Thyroid gland (tissue), 4 donors: ENCODE measurements at regions not wholly inside any gene's neighbourhood (a gene's known extent, or its start where the extent isn't known, plus 50 kb on each side); places are given as distances from the start of the nearest gene placed in this dataset.

ENCODE experiments used
- POLR2A ChIP-seq, 2 donors: fragments of 450-650 bp; IDR thresholded peaks; one replicate each; pipeline ENCODE4 v1.6.1; 2017; ENCODE audit warnings: antibody characterized with exemption in 2 of 2, mild to moderate bottlenecking in 2 of 2, moderate library complexity in 1 of 2
- TF ChIP-seq, protein P1 (sequence below), 6 experiments: fragments of 200-600 bp in 3 of 6; fragments of 450-650 bp in 3 of 6; sonication (generic) in 3 of 6; IDR thresholded peaks; one replicate each; pipeline ENCODE4 v1.5.1; 2016 to 2019; ENCODE audit warnings: antibody characterized with exemption in 6 of 6, mild to moderate bottlenecking in 2 of 6, inconsistent platforms in 1 of 6, moderate library complexity in 1 of 6

DNA sequence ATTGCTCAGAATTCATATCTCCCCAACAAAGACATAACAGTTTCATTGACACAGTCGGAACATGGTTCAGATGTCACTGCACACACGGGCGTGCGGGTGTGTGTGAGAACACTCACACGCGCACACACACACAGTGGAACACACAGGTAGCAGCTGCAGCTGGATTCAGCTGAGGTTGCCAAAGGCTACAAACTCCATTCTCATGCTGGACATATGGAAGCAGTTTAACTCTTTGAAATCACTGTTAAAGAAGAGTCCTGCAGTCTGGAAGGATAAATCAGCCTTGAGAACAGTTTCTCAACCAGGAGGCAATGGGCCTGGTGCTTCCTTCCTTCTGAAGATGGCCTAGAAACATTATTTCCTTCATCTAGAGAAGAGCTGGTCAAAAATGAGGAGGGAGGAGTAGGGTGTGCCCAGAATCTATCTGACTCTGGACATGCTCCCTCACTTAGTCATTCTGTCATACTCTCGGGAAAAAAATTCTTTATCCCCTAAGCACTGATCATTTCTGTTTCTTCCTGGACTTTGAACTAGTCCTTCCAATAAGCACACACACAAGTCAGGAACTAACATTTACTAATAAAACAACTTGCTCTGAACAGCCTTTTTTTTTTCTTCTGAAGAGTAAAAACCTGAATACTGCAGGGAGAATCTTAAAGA, 160.6 kb downstream of the ZDHHC21 start:
- TF ChIP-seq, protein P1, sequence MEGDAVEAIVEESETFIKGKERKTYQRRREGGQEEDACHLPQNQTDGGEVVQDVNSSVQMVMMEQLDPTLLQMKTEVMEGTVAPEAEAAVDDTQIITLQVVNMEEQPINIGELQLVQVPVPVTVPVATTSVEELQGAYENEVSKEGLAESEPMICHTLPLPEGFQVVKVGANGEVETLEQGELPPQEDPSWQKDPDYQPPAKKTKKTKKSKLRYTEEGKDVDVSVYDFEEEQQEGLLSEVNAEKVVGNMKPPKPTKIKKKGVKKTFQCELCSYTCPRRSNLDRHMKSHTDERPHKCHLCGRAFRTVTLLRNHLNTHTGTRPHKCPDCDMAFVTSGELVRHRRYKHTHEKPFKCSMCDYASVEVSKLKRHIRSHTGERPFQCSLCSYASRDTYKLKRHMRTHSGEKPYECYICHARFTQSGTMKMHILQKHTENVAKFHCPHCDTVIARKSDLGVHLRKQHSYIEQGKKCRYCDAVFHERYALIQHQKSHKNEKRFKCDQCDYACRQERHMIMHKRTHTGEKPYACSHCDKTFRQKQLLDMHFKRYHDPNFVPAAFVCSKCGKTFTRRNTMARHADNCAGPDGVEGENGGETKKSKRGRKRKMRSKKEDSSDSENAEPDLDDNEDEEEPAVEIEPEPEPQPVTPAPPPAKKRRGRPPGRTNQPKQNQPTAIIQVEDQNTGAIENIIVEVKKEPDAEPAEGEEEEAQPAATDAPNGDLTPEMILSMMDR (IDR thresholded peaks at IDR 0.05) = no peak
- TF ChIP-seq POLR2A (IDR thresholded peaks at IDR 0.05) = no peak
